KMS-11 (cell line): ENCODE measurements at regions not wholly inside any gene's neighbourhood (a gene's known extent, or its start where the extent isn't known, plus 50 kb on each side); places are given as distances from the start of the nearest gene placed in this dataset.
"Not testable (repeated sequence)": the region's sequence is repeated elsewhere in the genome, so short reads cannot be mapped to it uniquely, and the experiment has no call there.

Experiments
- H2AFZ ChIP-seq: fragments of 200-600 bp; sonication (generic); 2 replicates; pipeline ENCODE4 v1.6.1; 2016; ENCODE audit warnings: antibody characterized with exemption, mixed run types, low read depth
- H3K27ac ChIP-seq: fragments of 200-600 bp; sonication (generic); 2 replicates; pipeline ENCODE4 v1.6.1; 2016; ENCODE audit warnings: mild to moderate bottlenecking, mixed run types
- H3K27me3 ChIP-seq: fragments of 200-600 bp; sonication (generic); 2 replicates; pipeline ENCODE4 v1.6.1; 2017; ENCODE audit warnings: mild to moderate bottlenecking, low read depth, mixed run types, moderate library complexity; ENCODE audit not compliant: insufficient read depth
- H3K36me3 ChIP-seq: fragments of 200-600 bp; sonication (generic); 2 replicates; pipeline ENCODE4 v1.6.1; 2017; ENCODE audit warnings: mild to moderate bottlenecking, mixed run types; ENCODE audit not compliant: insufficient read depth
- H3K4me1 ChIP-seq: fragments of 200-600 bp; sonication (generic); 2 replicates; pipeline ENCODE4 v1.6.1; 2016; ENCODE audit warnings: mild to moderate bottlenecking, low read depth, mixed run types; ENCODE audit not compliant: poor library complexity, severe bottlenecking
- H3K4me2 ChIP-seq: fragments of 200-600 bp; sonication (generic); 2 replicates; pipeline ENCODE4 v1.7.0; 2016; ENCODE audit warnings: mild to moderate bottlenecking, mixed run types
- H3K4me3 ChIP-seq: fragments of 200-600 bp; sonication (generic); IDR thresholded peaks from 2 replicates; pipeline ENCODE4 v1.6.1; 2017; ENCODE audit warnings: low read depth, low read length, mixed read lengths; ENCODE audit not compliant: insufficient read depth
- H3K79me2 ChIP-seq: fragments of 200-600 bp; sonication (generic); 2 replicates; pipeline ENCODE4 v1.6.1; 2016; ENCODE audit warnings: low read depth, mixed run types; ENCODE audit not compliant: insufficient read depth
- H3K9ac ChIP-seq: fragments of 200-600 bp; sonication (generic); 2 replicates; pipeline ENCODE4 v1.6.1; 2016; ENCODE audit warnings: mild to moderate bottlenecking, mixed run types
- H4K20me1 ChIP-seq: fragments of 200-600 bp; sonication (generic); 2 replicates; pipeline ENCODE4 v1.6.1; 2016; ENCODE audit warnings: mild to moderate bottlenecking, mixed run types; ENCODE audit not compliant: insufficient read depth
- TF ChIP-seq, protein P1 (sequence below): fragments of 200-600 bp; sonication (generic); conservative IDR thresholded peaks from 2 replicates; pipeline ENCODE4 v1.6.1; 2017; ENCODE audit warnings: low read depth, mild to moderate bottlenecking, antibody characterized with exemption, low read length, moderate library complexity, mixed read lengths

DNA sequence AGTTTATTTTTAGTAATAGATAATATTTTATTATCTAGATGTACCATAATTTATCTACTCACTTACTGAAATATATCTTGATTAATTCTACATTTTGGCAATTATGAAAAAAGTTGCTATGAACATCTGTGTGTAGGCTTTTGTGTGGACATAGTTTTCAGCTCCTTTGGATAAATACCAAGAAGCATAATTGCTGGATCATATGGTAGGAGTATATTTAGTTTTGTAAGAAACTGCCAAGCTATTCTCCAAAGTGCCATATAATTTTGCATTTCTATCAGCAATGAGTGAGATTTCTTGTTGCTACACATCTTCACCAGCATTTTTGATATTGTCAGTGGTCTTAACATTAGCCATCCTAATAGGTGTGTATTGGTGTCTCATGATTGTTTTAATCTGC, 882.6 kb upstream of the GRIA3 start:
- Histone ChIP-seq H3K27ac (no peak overlapping the region), H3K4me2 (no peak overlapping the region), H3K36me3 (no peaks in the 10 kb centered on the region), H3K79me2 (no peaks in the 10 kb centered on the region), H2AFZ (no peak overlapping the region), H3K9ac (no peak overlapping the region), H3K4me1 (no peaks in the 10 kb centered on the region), H3K4me3 (no peak overlapping the region), H3K27me3 (no peaks in the 10 kb centered on the region), H4K20me1 (no peaks in the 10 kb centered on the region)
- TF ChIP-seq, protein P1, sequence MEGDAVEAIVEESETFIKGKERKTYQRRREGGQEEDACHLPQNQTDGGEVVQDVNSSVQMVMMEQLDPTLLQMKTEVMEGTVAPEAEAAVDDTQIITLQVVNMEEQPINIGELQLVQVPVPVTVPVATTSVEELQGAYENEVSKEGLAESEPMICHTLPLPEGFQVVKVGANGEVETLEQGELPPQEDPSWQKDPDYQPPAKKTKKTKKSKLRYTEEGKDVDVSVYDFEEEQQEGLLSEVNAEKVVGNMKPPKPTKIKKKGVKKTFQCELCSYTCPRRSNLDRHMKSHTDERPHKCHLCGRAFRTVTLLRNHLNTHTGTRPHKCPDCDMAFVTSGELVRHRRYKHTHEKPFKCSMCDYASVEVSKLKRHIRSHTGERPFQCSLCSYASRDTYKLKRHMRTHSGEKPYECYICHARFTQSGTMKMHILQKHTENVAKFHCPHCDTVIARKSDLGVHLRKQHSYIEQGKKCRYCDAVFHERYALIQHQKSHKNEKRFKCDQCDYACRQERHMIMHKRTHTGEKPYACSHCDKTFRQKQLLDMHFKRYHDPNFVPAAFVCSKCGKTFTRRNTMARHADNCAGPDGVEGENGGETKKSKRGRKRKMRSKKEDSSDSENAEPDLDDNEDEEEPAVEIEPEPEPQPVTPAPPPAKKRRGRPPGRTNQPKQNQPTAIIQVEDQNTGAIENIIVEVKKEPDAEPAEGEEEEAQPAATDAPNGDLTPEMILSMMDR = no peak

DNA sequence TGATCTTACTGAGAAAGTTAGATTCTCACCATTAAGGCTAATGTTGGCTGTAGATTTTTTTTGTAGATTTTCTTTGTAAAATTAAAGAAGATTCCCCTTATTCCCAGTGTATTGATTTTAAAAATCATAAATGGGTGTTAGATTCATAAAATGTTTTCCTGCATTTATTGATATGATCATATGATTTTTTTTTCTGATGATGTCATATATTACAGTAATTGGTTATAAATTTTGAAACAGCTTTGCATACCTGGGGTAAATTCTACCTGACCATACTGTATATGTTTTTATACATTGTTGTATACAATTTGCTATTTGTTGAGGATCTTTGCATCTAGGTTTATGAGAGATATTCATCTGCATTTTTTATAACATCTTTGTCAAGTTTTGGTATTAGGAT, 880.3 kb upstream of the GRIA3 start:
- Histone ChIP-seq H3K4me3 (no peak overlapping the region), H3K4me2 (no peak overlapping the region), H2AFZ (no peak overlapping the region), H3K27me3 (no peaks in the 10 kb centered on the region), H3K27ac (no peak overlapping the region), H4K20me1 (no peaks in the 10 kb centered on the region), H3K9ac (no peak overlapping the region), H3K79me2 (no peaks in the 10 kb centered on the region), H3K36me3 (no peaks in the 10 kb centered on the region), H3K4me1 (no peaks in the 10 kb centered on the region)
- TF ChIP-seq, protein P1 = no peak

DNA sequence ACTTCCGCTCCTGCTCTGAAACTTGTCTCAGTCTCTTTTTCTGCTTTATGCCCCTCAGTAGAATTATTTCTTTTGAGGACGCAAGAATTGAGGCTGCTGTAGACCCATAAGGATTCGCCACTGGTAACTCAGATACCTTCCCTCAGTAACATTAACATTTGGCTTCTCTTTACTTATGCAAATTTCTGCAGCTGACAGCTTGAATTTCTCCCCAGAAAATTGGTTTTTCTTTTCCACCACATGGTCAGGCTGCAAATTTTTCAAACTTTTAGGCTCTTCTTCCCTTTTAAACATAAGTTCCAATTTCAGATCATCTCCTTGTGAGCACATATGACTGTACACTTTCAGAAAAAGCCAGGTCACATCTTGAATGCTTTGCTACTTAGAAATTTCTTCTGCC, 839.3 kb upstream of the GRIA3 start:
- no peaks in the 10 kb centered on the region for H4K20me1 ChIP-seq
- H3K4me2 ChIP-seq = no peak overlapping the region
- TF ChIP-seq, protein P1 = no peak
- H3K27ac ChIP-seq = no peak overlapping the region
- no peaks in the 10 kb centered on the region for H3K4me1 ChIP-seq
- no peak overlapping the region for H2AFZ ChIP-seq
- H3K27me3 ChIP-seq = no peaks in the 10 kb centered on the region
- no peaks in the 10 kb centered on the region for H3K36me3 ChIP-seq
- no peak overlapping the region for H3K4me3 ChIP-seq
- no peak overlapping the region for H3K9ac ChIP-seq
- H3K79me2 ChIP-seq = no peaks in the 10 kb centered on the region

DNA sequence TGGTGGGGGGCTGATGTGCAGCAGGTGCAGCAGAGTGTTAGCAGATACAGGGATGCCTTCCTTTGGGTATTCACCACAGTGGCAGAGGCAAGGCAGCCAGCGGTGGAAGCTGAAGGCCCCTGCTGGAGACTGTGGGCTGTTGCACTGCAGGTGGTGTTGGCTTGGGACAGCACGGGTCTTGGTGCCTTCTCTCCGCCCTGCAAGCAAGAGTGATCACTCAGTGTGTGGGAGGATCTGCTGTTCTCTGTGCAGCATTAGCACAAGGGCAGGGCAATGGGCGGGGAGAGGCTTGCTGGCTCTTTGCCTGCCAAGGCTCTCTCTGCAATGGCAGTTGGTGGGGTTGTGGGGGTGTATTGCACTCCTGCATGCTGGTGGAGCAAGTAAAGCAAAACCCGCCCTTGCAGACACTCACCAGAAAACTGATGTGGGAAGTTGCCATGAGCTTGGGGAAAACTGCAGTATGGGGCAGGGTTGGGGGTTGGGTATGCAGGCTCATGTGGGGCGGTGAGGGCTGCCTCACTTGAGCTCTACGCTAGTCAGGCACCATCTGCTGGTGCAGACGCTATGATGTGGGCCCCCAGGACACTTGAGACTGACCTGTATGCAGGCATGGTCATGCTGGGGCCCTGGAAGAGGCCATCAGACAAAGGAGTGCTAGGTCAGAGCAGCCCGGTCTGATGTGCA, 820.8 kb upstream of the GRIA3 start:
- no peaks in the 10 kb centered on the region for H3K79me2 ChIP-seq
- no peak overlapping the region for H3K27ac ChIP-seq
- H3K4me1 ChIP-seq = no peaks in the 10 kb centered on the region
- H3K36me3 ChIP-seq = no peaks in the 10 kb centered on the region
- no peak overlapping the region for H2AFZ ChIP-seq
- no peak overlapping the region for H3K4me2 ChIP-seq
- no peaks in the 10 kb centered on the region for H4K20me1 ChIP-seq
- TF ChIP-seq, protein P1 = no peak
- H3K4me3 ChIP-seq = no peak overlapping the region
- no peak overlapping the region for H3K9ac ChIP-seq
- no peaks in the 10 kb centered on the region for H3K27me3 ChIP-seq

DNA sequence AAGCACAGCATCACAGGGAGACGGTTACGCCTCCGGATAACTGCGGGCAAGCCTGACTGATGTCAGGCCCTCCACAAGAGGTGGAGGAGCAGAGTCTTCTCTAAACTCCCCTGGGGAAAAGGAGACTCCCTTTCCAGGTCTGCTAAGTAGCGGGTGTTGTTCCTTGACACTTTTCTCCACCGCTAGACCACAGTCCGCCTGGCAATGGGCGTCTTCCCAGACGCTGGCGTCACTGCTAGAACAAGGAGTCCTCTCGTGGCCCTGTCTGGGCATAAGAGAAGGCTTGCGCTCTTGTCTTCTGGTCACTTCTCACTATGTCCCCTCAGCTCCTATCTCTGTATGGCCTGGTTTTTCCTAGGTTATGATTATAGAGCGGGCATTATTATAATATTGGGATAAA, 808.5 kb upstream of the GRIA3 start:
- H3K79me2 ChIP-seq, H3K4me3 ChIP-seq, H3K4me2 ChIP-seq, H3K27me3 ChIP-seq, H4K20me1 ChIP-seq, H3K36me3 ChIP-seq, H3K4me1 ChIP-seq, H3K9ac ChIP-seq, H2AFZ ChIP-seq, H3K27ac ChIP-seq: not testable (repeated sequence)
